ENCODE measurements at regions not wholly inside any gene's neighbourhood (a gene's known extent, or its start where the extent isn't known, plus 50 kb on each side); places are given as distances from the start of the nearest gene placed in this dataset.

DNA sequence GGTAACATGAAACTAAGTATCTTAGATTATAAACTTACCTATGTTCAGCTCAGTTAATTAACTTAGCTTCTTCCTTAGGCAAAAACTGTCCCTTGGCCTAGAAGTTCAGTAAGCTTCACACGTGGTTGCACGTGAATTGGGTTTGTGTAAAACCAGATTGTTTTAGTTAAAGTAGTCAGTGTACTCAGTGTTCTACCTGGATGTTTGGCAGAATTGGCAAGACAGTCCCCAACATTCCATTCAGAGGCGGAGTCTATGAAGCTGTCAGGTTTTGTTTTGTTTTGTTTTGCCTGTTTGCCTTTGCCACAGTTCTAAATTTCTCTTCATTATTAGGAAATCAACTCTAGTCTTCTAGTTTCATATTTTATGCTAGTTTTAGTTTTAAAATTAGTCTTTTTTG is 105.3 kb upstream of the ZEB2 start:
- TF ChIP-seq, protein P1, sequence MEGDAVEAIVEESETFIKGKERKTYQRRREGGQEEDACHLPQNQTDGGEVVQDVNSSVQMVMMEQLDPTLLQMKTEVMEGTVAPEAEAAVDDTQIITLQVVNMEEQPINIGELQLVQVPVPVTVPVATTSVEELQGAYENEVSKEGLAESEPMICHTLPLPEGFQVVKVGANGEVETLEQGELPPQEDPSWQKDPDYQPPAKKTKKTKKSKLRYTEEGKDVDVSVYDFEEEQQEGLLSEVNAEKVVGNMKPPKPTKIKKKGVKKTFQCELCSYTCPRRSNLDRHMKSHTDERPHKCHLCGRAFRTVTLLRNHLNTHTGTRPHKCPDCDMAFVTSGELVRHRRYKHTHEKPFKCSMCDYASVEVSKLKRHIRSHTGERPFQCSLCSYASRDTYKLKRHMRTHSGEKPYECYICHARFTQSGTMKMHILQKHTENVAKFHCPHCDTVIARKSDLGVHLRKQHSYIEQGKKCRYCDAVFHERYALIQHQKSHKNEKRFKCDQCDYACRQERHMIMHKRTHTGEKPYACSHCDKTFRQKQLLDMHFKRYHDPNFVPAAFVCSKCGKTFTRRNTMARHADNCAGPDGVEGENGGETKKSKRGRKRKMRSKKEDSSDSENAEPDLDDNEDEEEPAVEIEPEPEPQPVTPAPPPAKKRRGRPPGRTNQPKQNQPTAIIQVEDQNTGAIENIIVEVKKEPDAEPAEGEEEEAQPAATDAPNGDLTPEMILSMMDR (conservative IDR thresholded peaks at IDR 0.05 in 1 of 2, IDR thresholded peaks at IDR 0.05 in 1 of 2; ENCODE audit: low read depth in 1 of 2, low read length in 2 of 2), result no peak
- TF ChIP-seq EZH2 (IDR thresholded peaks at IDR 0.05; ENCODE audit: low read length, missing control alignments), result no peak

All from fibroblast of lung (primary cell).